H9 (cell line): ENCODE measurements at regions not wholly inside any gene's neighbourhood (a gene's known extent, or its start where the extent isn't known, plus 50 kb on each side); places are given as distances from the start of the nearest gene placed in this dataset.
A peak's percentile ranks its signal among the peaks of the same experiment; 100 is the strongest.

ENCODE experiments used
- DNase-seq: peaks from one replicate; pipeline ENCODE4 v3.0.0-alpha.2; 2017
- H2AFZ ChIP-seq: one replicate; pipeline ENCODE4 v1.6.1; 2013; ENCODE audit warnings: mild to moderate bottlenecking, low read length, control low read depth, moderate library complexity
- H2AK5ac ChIP-seq: 2 replicates; pipeline ENCODE4 v1.6.1; 2013; ENCODE audit warnings: low read length, control low read depth, mixed read lengths; ENCODE audit not compliant: insufficient read length
- H2BK120ac ChIP-seq: one replicate; pipeline ENCODE4 v1.6.1; 2013; ENCODE audit warnings: low read depth, mild to moderate bottlenecking, low read length, control low read depth, inconsistent platforms; ENCODE audit not compliant: poor library complexity, severe bottlenecking
- H2BK12ac ChIP-seq: 2 replicates; pipeline ENCODE4 v1.6.1; 2013; ENCODE audit warnings: low read length, control low read depth, mixed read lengths, low read depth; ENCODE audit not compliant: insufficient read length
- H2BK15ac ChIP-seq: 2 replicates; pipeline ENCODE4 v1.6.1; 2013; ENCODE audit warnings: low read depth, low read length, control low read depth
- H2BK20ac ChIP-seq: one replicate; pipeline ENCODE4 v1.6.1; 2013; ENCODE audit warnings: low read depth, mild to moderate bottlenecking, low read length, control low read depth, inconsistent platforms; ENCODE audit not compliant: poor library complexity, severe bottlenecking
- H2BK5ac ChIP-seq: 2 replicates; pipeline ENCODE4 v1.6.1; 2013; ENCODE audit warnings: low read length, control low read depth, mixed read lengths; ENCODE audit not compliant: insufficient read length
- H3K14ac ChIP-seq: 2 replicates; pipeline ENCODE4 v1.6.1; 2013; ENCODE audit warnings: low read length, control low read depth; ENCODE audit not compliant: insufficient read depth
- H3K18ac ChIP-seq: 2 replicates; pipeline ENCODE4 v1.6.1; 2013; ENCODE audit warnings: low read depth, mild to moderate bottlenecking, mixed read lengths, low read length, control low read depth; ENCODE audit not compliant: insufficient read length
- H3K23ac ChIP-seq: 2 replicates; pipeline ENCODE4 v1.6.1; 2013; ENCODE audit warnings: low read length, control low read depth, mixed read lengths, low read depth; ENCODE audit not compliant: insufficient read length
- H3K23me2 ChIP-seq: 2 replicates; pipeline ENCODE4 v1.6.1; 2013; ENCODE audit warnings: low read depth, mild to moderate bottlenecking, mixed read lengths, low read length, control low read depth; ENCODE audit not compliant: insufficient read length, poor library complexity, severe bottlenecking
- H3K27ac ChIP-seq: 2 replicates; pipeline ENCODE4 v1.5.1; 2013; ENCODE audit warnings: low read length, control low read depth, mixed read lengths, low read depth; ENCODE audit not compliant: insufficient read length
- H3K27me3 ChIP-seq: 2 replicates; pipeline ENCODE4 v1.6.1; 2013; ENCODE audit warnings: low read length, control low read depth, inconsistent platforms; ENCODE audit not compliant: insufficient read depth
- H3K4ac ChIP-seq: 2 replicates; pipeline ENCODE4 v1.6.1; 2013; ENCODE audit warnings: low read depth, mild to moderate bottlenecking, control low read depth, inconsistent platforms, low read length, moderate library complexity
- H3K4me1 ChIP-seq: 2 replicates; pipeline ENCODE4 v1.6.1; 2013; ENCODE audit warnings: low read length, control low read depth, inconsistent platforms; ENCODE audit not compliant: insufficient read depth
- H3K4me2 ChIP-seq: 2 replicates; pipeline ENCODE4 v1.6.1; 2013; ENCODE audit warnings: low read length, control low read depth, mixed read lengths; ENCODE audit not compliant: insufficient read length, insufficient read depth
- H3K56ac ChIP-seq: 2 replicates; pipeline ENCODE4 v1.6.1; 2013; ENCODE audit warnings: low read depth, mild to moderate bottlenecking, mixed read lengths, low read length, control low read depth; ENCODE audit not compliant: insufficient read length
- H3K79me1 ChIP-seq: 2 replicates; pipeline ENCODE4 v1.6.1; 2013; ENCODE audit warnings: low read depth, mild to moderate bottlenecking, moderate library complexity, low read length, control low read depth, inconsistent platforms; ENCODE audit not compliant: insufficient read depth, poor library complexity, severe bottlenecking
- H3K79me2 ChIP-seq: 2 replicates; pipeline ENCODE4 v1.6.1; 2013; ENCODE audit warnings: low read length, control low read depth, inconsistent platforms; ENCODE audit not compliant: insufficient read depth
- H3K9ac ChIP-seq: 2 replicates; pipeline ENCODE4 v1.6.1; 2013; ENCODE audit warnings: low read length, control low read depth, mixed read lengths; ENCODE audit not compliant: insufficient read length; ENCODE audit errors: extremely low read depth
- H3K9me3 ChIP-seq: one replicate; pipeline ENCODE4 v1.6.1; 2013; ENCODE audit warnings: low read depth, low read length, inconsistent platforms; ENCODE audit not compliant: control insufficient read depth
- H3T11ph ChIP-seq: one replicate; pipeline ENCODE4 v1.6.1; 2013; ENCODE audit warnings: mild to moderate bottlenecking, low read length, control low read depth, inconsistent platforms
- H4K20me1 ChIP-seq: one replicate; pipeline ENCODE4 v1.6.1; 2013; ENCODE audit not compliant: control insufficient read depth, insufficient read length, insufficient read depth
- H4K5ac ChIP-seq: 2 replicates; pipeline ENCODE4 v1.6.1; 2013; ENCODE audit warnings: low read depth, mild to moderate bottlenecking, mixed read lengths, low read length, control low read depth; ENCODE audit not compliant: insufficient read length
- H4K8ac ChIP-seq: replicated peaks from 2 replicates; pipeline ENCODE4 v1.6.1; 2013; ENCODE audit warnings: low read length, control low read depth, mixed read lengths, low read depth; ENCODE audit not compliant: insufficient read length
- H4K91ac ChIP-seq: 2 replicates; pipeline ENCODE4 v1.6.1; 2013; ENCODE audit warnings: low read depth, mild to moderate bottlenecking, moderate library complexity, mixed read lengths, low read length, control low read depth; ENCODE audit not compliant: insufficient read length
- H3K27ac Mint-ChIP-seq, 3 experiments: 2 replicates in 2 of 3; 3 replicates in 1 of 3; pipeline ENCODE4 v1.8.0; 2020 to 2021; ENCODE audit warnings: mixed read lengths in 3 of 3, mild to moderate bottlenecking in 1 of 3, moderate library complexity in 1 of 3
- H3K27me3 Mint-ChIP-seq: 2 replicates; pipeline ENCODE4 v1.8.0; 2021; ENCODE audit warnings: low read depth, mild to moderate bottlenecking, moderate library complexity, mixed read lengths
- H3K36me3 Mint-ChIP-seq, 3 experiments: 2 replicates in 2 of 3; 3 replicates in 1 of 3; pipeline ENCODE4 v1.8.0; 2020 to 2021; ENCODE audit warnings: low read depth in 3 of 3, mixed read lengths in 3 of 3; ENCODE audit not compliant: insufficient read depth in 1 of 3
- H3K4me1 Mint-ChIP-seq, 2 experiments: 2 replicates each; pipeline ENCODE4 v1.8.0; 2020; ENCODE audit warnings: mixed read lengths in 2 of 2
- H3K4me3 Mint-ChIP-seq, 2 experiments: 2 replicates in 1 of 2; 3 replicates in 1 of 2; pipeline ENCODE4 v1.8.0; 2020 to 2021; ENCODE audit warnings: mild to moderate bottlenecking in 2 of 2, mixed read lengths in 2 of 2, moderate library complexity in 1 of 2
- H3K9me3 Mint-ChIP-seq, 2 experiments: 2 replicates in 1 of 2; 3 replicates in 1 of 2; pipeline ENCODE4 v1.8.0; 2020; ENCODE audit warnings: mild to moderate bottlenecking in 2 of 2, mixed read lengths in 2 of 2, moderate library complexity in 1 of 2
- CTCF ChIP-seq: fragments of 200-600 bp; sonication (generic); conservative IDR thresholded peaks from 3 replicates; pipeline ENCODE4 v1.8.0; 2021; ENCODE audit warnings: antibody characterized with exemption, mild to moderate bottlenecking
- WGBS: extraction: QIAGEN DNeasy Blood & Tissue Kit; methylation state at CpG from one replicate; pipeline ENCODE4 v1.1.7; 2013; ENCODE audit warnings: missing lambda C conversion rate, low lambda C conversion rate, mixed read lengths; ENCODE audit not compliant: insufficient read length; ENCODE audit errors: extremely low coverage; 5-methylcytosine and 5-hydroxymethylcytosine counted together

GRCh38 chrX:23136816-23137215 is 137.1 kb downstream of the DDX53 start:
- Histone ChIP-seq H3K79me1 (no peaks in the 10 kb centered on the region), H4K20me1 (no peaks in the 10 kb centered on the region), H2BK120ac (no peak overlapping the region), H2BK5ac (no peak overlapping the region), H3K4me2 (no peak overlapping the region), H3K9ac (no peak overlapping the region), H2AK5ac (no peak overlapping the region), H2BK12ac (no peak overlapping the region), H2AFZ (no peak overlapping the region), H3T11ph (no peak overlapping the region), H2BK20ac (no peak overlapping the region), H3K23ac (no peak overlapping the region), H3K4me1 (peaks cover 4% of the 10 kb centered on the region; the same call in 1 of the 2 replicates), H3K56ac (no peak overlapping the region), H4K91ac (no peak overlapping the region), H2BK15ac (no peak overlapping the region), H3K18ac (no peak overlapping the region), H4K5ac (no peak overlapping the region), H3K9me3 (no peaks in the 10 kb centered on the region), H3K27ac (no peak overlapping the region), H4K8ac (no peak overlapping the region), H3K4ac (no peak overlapping the region), H3K27me3 (no peaks in the 10 kb centered on the region), H3K14ac (no peak overlapping the region), H3K23me2 (no peaks in the 10 kb centered on the region), H3K79me2 (no peaks in the 10 kb centered on the region)
- H3K27ac Mint-ChIP-seq, result peak overlapping the region in 2 of 3 experiments; percentile 1 to 18; a peak in 3 of 7 replicates
- TF ChIP-seq CTCF, result no peak
- no peaks in the 10 kb centered on the region for H3K27me3 Mint-ChIP-seq
- peaks cover 7 to 34% of the 10 kb centered on the region in 2 experiments for H3K9me3 Mint-ChIP-seq
- no CpG with 5 or more reads among the region's 6 CpGs for WGBS
- H3K4me1 Mint-ChIP-seq, result peaks cover 42 to 46% of the 10 kb centered on the region in 2 experiments
- H3K36me3 Mint-ChIP-seq, result peaks cover 2 to 7% (median 4%) of the 10 kb centered on the region in 3 experiments; a peak in 4 of 7 replicates
- no peak for DNase-seq
- no peak overlapping the region for H3K4me3 Mint-ChIP-seq
